Panc1 (cell line): ENCODE measurements at regions not wholly inside any gene's neighbourhood (a gene's known extent, or its start where the extent isn't known, plus 50 kb on each side); places are given as distances from the start of the nearest gene placed in this dataset.

Experiments used
- ATAC-seq: fragments of 200-7000 bp; cut with Tn5 transposase; 2 replicates; pipeline ENCODE4 v1.9.1; 2020; ENCODE audit warnings: mild to moderate bottlenecking, moderate library complexity
- BruUV-seq: library from RNA; stranded (reverse); fragments of 400-500 nt; replicated peaks from 2 replicates; lab custom pipeline; 2021; lab: Mats Ljungman, UMichigan
- CTCF ChIA-PET: fragments of 300-600 bp; sonication (Branson Sonifier 250); formaldehyde crosslinking; loops from one replicate; lab custom pipeline; 2022; ENCODE audit warnings: antibody characterized with exemption; lab: Charles Lee
- POLR2A ChIA-PET: fragments of 300-600 bp; sonication (Branson Sonifier 250); formaldehyde crosslinking; loops from one replicate; lab custom pipeline; 2022; ENCODE audit warnings: antibody characterized with exemption; lab: Charles Lee
- DNase-seq: peaks from one replicate; pipeline ENCODE4 v3.0.0-alpha.2; 2010; ENCODE audit warnings: low read depth, low spot score
- H3K27ac ChIP-seq: 2 replicates; pipeline ENCODE4 v1.5.1; 2011; ENCODE audit warnings: mild to moderate bottlenecking, low read length, inconsistent platforms
- H3K27me3 ChIP-seq: fragments of 200-500 bp; sonication (Bioruptor generic); 2 replicates; pipeline ENCODE4 v1.6.0; 2014; ENCODE audit warnings: low read length, inconsistent platforms; ENCODE audit not compliant: control insufficient read depth, insufficient read depth
- H3K36me3 ChIP-seq: fragments of 200-500 bp; sonication (Bioruptor generic); 2 replicates; pipeline ENCODE4 v1.5.1; 2014; ENCODE audit warnings: inconsistent platforms, mild to moderate bottlenecking, low read length, moderate library complexity; ENCODE audit not compliant: control insufficient read depth, insufficient read depth
- H3K4me1 ChIP-seq: 2 replicates; pipeline ENCODE4 v1.5.1; 2011; ENCODE audit warnings: inconsistent platforms, mild to moderate bottlenecking, low read length, moderate library complexity; ENCODE audit not compliant: control insufficient read depth, insufficient read depth
- H3K4me3 ChIP-seq, 2 experiments: 2 replicates each; pipeline ENCODE4 v1.5.1; 2011 to 2012; ENCODE audit warnings: low read depth in 2 of 2, low read length in 2 of 2, mild to moderate bottlenecking in 2 of 2, inconsistent platforms in 1 of 2, moderate library complexity in 1 of 2
- H3K9me3 ChIP-seq: fragments of 200-500 bp; sonication (Bioruptor generic); 2 replicates; pipeline ENCODE4 v1.5.1; 2014; ENCODE audit warnings: low read depth, mild to moderate bottlenecking, inconsistent platforms, low read length, moderate library complexity; ENCODE audit not compliant: control insufficient read depth, insufficient read depth
- CTCF ChIP-seq: fragments of 450-650 bp; IDR thresholded peaks from 2 replicates; pipeline ENCODE4 v1.5.1; 2017; ENCODE audit warnings: mild to moderate bottlenecking
- POLR2AphosphoS5 ChIP-seq: IDR thresholded peaks from 2 replicates; pipeline ENCODE4 v1.6.1; 2012; ENCODE audit warnings: mild to moderate bottlenecking, low read depth, low read length, moderate library complexity
- REST ChIP-seq, 2 experiments: IDR thresholded peaks; 2 replicates each; pipeline ENCODE4 v1.6.1; 2011 to 2012; ENCODE audit warnings: low read depth in 2 of 2, control low read depth in 1 of 2, low read length in 1 of 2, mild to moderate bottlenecking in 1 of 2, moderate library complexity in 1 of 2; ENCODE audit not compliant: insufficient read depth in 1 of 2
- SIN3A ChIP-seq: IDR thresholded peaks from 2 replicates; pipeline ENCODE4 v1.6.1; 2012; ENCODE audit warnings: low read depth, mild to moderate bottlenecking, low read length, moderate library complexity, borderline replicate concordance; ENCODE audit not compliant: insufficient read depth
- TCF7L2 ChIP-seq: IDR thresholded peaks from 2 replicates; pipeline ENCODE4 v1.6.1; 2011; ENCODE audit warnings: mild to moderate bottlenecking, low read depth, low read length, inconsistent platforms
- in situ Hi-C: cut with HindIII; loops from 2 replicates; pipeline ENCODE4 v1.10.0; 2016; ENCODE audit warnings: low sequenced_read_pairs, low pct_unique_long_range_greater_than_20kb
- intact Hi-C: fragments of 100-400 bp; cut with micrococcal nuclease; formaldehyde crosslinking; loops from one replicate; pipeline ENCODE4 v1.10.0; 2022; ENCODE audit not compliant: unreplicated experiment

GRCh38 chr3:4224331-4224730 lies 78.8 kb upstream of the SETMAR start:
- H3K9me3 ChIP-seq = no peaks in the 10 kb centered on the region
- H3K4me3 ChIP-seq = no peak overlapping the region
- no peak for DNase-seq
- intact Hi-C loops = no loop called here
- ChIA-PET CTCF (no interaction called here), POLR2A (no interaction called here)
- in situ Hi-C loops = no loop called here
- no peaks in the 10 kb centered on the region for H3K36me3 ChIP-seq
- TF ChIP-seq TCF7L2 (no peak), REST (IDR thresholded peaks at IDR 0.05; ENCODE audit: insufficient read depth in 1 of 2, low read depth in 2 of 2, low read length in 1 of 2) (no peak), POLR2AphosphoS5 (no peak), CTCF (no peak), SIN3A (no peak)
- no peaks in the 10 kb centered on the region for H3K27me3 ChIP-seq
- H3K4me1 ChIP-seq = no peaks in the 10 kb centered on the region
- no TSS peak for BruUV-seq
- ATAC-seq = no peak
- H3K27ac ChIP-seq = no peak overlapping the region

- no TSS peak for BruUV-seq
- DNase-seq = no peak
Observed at GRCh38 chr3:4225005-4225471, 78.1 kb upstream of the SETMAR start.

More at GRCh38 chr3:4225005-4225471, 78.1 kb upstream of the SETMAR start:
- no peak overlapping the region for H3K4me3 ChIP-seq
- H3K9me3 ChIP-seq = no peaks in the 10 kb centered on the region
- CTCF ChIA-PET = no interaction called here
- H3K36me3 ChIP-seq = no peaks in the 10 kb centered on the region
- POLR2A ChIA-PET = no interaction called here
- TF ChIP-seq SIN3A = no peak
- TF ChIP-seq POLR2AphosphoS5 = no peak
- TF ChIP-seq CTCF = no peak
- TF ChIP-seq REST (IDR thresholded peaks at IDR 0.05; ENCODE audit: insufficient read depth in 1 of 2, low read depth in 2 of 2, low read length in 1 of 2) = no peak
- no peak for TF ChIP-seq TCF7L2
- H3K27me3 ChIP-seq = no peaks in the 10 kb centered on the region
- intact Hi-C loops = no loop called here
- ATAC-seq = no peak
- no peaks in the 10 kb centered on the region for H3K4me1 ChIP-seq
- H3K27ac ChIP-seq = no peak overlapping the region
- in situ Hi-C loops = no loop called here
